Posterior vena cava (tissue), 2 donors: ENCODE measurements at regions not wholly inside any gene's neighbourhood (a gene's known extent, or its start where the extent isn't known, plus 50 kb on each side); places are given as distances from the start of the nearest gene placed in this dataset.

Experiments
- DNase-seq: peaks from one replicate; pipeline ENCODE4 v3.0.0-alpha.2; 2020; ENCODE audit warnings: low spot score
- intact Hi-C, 2 donors: fragments of 100-400 bp; cut with DNase I; formaldehyde crosslinking; loops; one replicate each; pipeline versions ENCODE4 v1.14.1 to v1.14.2; 2022 to 2023
- donor health status: DM: yes; HTN: yes; CAD: no.
- donor health status: DM: yes; HTN: yes; CAD: no.

- intact Hi-C loops = no loop called here
- DNase-seq = no peak
Measured at GRCh38 chr4:24322511-24322910, 261.8 kb downstream of the DHX15 start.

GRCh38 chr4:24321616-24322015 is 262.7 kb downstream of the DHX15 start:
- intact Hi-C loops = no loop called here
- no peak for DNase-seq

- intact Hi-C loops = no loop called here
- no peak for DNase-seq
Measured at GRCh38 chr4:24321131-24321530, 263.2 kb downstream of the DHX15 start.

- DNase-seq = no peak
- intact Hi-C loops = no loop called here
Measured at GRCh38 chr4:24319387-24319786, 265.0 kb downstream of the DHX15 start.

GRCh38 chr4:24315056-24315455 is 269.3 kb downstream of the DHX15 start:
- DNase-seq = no peak
- intact Hi-C loops = no loop called here

GRCh38 chr4:24312261-24312913 is 272.0 kb downstream of the DHX15 start:
- intact Hi-C loops = no loop called here
- DNase-seq = no peak

GRCh38 chr4:24303926-24304325 is 280.4 kb downstream of the DHX15 start:
- intact Hi-C loops = no loop called here
- no peak for DNase-seq

GRCh38 chr4:24298911-24299310 is 285.4 kb downstream of the DHX15 start:
- DNase-seq = no peak
- intact Hi-C loops = no loop called here

- intact Hi-C loops = no loop called here
Measured at GRCh38 chr4:24287096-24287495, 297.3 kb downstream of the DHX15 start.

GRCh38 chr4:24285759-24286158 is 298.6 kb downstream of the DHX15 start:
- no peak for DNase-seq
- intact Hi-C loops = no loop called here

More at GRCh38 chr4:24287096-24287495, 297.3 kb downstream of the DHX15 start:
- DNase-seq = no peak

- DNase-seq = no peak
- intact Hi-C loops = no loop called here
Measured at GRCh38 chr4:24282446-24282845, 301.9 kb downstream of the DHX15 start.

GRCh38 chr4:24279911-24280375 is 304.4 kb downstream of the DHX15 start:
- DNase-seq = no peak
- intact Hi-C loops = no loop called here

GRCh38 chr4:24279469-24279868 is 304.9 kb downstream of the DHX15 start:
- intact Hi-C loops = no loop called here
- DNase-seq = no peak

GRCh38 chr4:24278693-24279092 is 305.7 kb downstream of the DHX15 start:
- intact Hi-C loops = no loop called here
- DNase-seq = no peak

GRCh38 chr4:24274381-24274941 is 309.9 kb downstream of the DHX15 start:
- no peak for DNase-seq
- intact Hi-C loops = no loop called here

- no peak for DNase-seq
- intact Hi-C loops = no loop called here
Measured at GRCh38 chr4:24273136-24273535, 311.2 kb downstream of the DHX15 start.

GRCh38 chr4:24266951-24267722 is 317.2 kb downstream of the DHX15 start:
- intact Hi-C loops = no loop called here
- no peak for DNase-seq

- intact Hi-C loops = no loop called here
- no peak for DNase-seq
Measured at GRCh38 chr4:24265989-24266388, 318.4 kb downstream of the DHX15 start.

GRCh38 chr4:24262616-24263015 is 321.7 kb downstream of the DHX15 start:
- DNase-seq = no peak
- intact Hi-C loops = no loop called here

GRCh38 chr4:24262084-24262483 is 322.3 kb downstream of the DHX15 start:
- intact Hi-C loops = no loop called here
- DNase-seq = no peak
